NCI-H1048 (cell line): ENCODE measurements at regions not wholly inside any gene's neighbourhood (a gene's known extent, or its start where the extent isn't known, plus 50 kb on each side); places are given as distances from the start of the nearest gene placed in this dataset.

Experiments used
- DNase-seq: peaks from one replicate; lab custom pipeline; 2025; lab: John Stamatoyannopoulos, UW

DNA sequence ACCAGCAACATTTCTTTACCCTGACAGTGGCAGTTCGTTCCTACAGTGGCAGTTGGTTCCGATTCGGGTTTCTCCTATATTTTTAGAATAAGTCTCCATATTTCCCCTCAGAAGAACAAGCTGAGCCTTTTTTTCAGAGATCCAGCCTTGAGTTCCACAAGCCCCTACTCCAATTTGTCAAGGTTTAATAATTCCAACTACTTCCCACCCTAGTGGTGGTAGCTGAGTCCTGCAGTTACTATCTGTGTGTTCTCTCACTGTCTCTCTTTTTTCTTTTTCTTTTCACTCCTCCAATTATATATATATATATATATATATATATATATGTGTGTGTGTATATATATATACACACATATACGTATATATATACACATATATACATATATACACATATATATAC is 1347.3 kb downstream of the PCDH9 start:
- DNase-seq: no peak

DNA sequence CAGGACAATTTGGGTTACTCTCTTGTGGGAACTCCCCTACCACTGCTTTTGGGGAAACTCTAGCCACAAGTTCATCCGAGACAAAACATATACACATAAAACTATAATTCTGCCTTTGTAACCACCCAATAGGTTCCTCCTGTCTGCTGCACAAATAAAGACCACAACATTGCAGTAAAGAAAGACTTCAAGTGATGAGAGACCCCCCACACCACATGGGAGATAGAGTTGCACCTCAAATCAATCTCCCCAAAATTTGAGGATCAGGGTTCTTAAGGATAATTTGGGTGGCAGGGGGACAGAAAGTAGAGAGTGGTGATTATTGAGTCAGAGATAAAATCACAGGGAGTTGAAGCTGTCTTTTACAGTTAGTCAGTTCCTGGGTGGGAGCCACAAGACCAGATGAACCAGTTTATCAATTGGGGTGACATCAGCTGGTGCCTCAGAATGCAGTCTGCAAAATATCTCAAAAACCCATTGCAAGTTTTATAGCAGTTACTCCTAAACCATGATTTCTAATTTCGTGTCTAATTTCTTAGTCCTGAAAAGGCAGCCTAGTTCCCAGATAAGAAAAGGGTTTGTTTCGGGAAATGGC is 1348.5 kb downstream of the PCDH9 start:
- DNase-seq: no peak

DNA sequence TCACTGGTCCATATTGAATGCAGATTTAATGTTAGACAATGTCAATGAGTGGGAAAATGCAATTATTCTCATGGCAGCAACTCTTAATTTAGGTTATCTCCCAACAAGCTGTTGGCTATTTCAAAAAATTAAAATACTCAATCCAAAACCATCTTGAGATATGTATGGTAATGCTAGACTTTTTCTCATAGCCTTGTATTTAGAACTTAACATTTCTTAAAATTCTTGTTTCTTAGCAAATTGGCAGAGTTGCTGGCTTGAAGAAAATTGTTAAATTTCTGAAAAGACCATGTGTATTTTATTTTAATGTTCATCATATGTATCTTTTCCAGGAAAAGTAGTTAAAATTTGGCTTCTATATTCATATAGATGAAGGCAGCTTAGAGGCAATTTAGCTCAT is 1355.1 kb downstream of the PCDH9 start:
- DNase-seq: no peak

DNA sequence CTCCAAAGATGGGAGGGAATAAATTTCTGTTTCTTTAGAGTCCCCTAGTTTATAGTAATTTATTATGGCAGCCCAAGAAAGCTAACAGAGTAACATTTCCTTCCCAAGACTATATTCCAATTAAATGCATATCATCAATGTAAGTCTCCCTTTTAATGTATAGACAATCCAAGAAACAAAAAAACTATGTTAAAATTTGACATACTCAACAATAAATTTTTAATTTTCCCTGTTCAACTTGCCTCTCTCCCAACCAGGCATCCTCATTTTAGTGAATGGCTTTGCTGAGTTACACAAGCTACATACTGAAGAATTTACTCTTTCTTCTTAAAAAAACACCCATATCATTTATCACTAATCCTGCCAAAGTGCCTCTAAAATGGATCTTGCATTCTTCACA is 1357.7 kb downstream of the PCDH9 start:
- DNase-seq: no peak

DNA sequence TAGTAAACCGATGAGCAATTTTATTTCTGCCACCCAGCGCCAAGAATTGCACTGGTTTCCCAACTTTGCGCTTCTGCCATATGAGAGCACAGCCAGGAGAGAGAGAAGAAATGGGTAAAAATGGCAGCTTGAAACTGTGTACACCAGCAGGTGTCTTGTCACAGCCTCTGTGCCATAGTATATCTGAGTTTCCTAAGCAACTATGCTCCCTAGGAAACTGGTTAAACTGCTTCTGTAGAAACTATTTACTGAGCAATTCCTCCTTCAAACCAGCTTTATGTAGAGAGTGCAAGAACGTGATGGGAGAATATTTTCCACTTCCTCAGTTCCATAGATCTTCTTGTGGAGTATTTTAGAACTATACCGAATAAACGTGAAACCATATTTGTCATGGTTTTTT is 1361.3 kb downstream of the PCDH9 start:
- DNase-seq: no peak

DNA sequence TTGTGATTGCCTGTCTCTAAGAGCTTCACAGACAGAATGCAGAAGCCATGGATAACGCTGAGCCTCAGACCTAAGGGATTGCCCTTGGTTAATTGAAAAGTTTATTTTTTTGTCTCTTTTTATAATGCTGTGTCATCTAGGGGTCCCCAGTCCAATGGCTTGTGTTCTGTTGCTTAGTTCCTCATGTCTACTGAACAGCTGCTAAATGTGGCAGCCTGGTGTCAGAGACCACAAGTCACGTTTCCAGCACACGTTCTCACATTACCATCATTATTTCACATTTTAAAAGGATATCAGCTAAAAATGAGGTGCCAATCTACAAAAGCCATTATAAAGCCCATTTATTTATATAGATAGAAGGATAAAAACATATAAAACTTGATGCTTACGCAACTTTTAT is 1362.0 kb downstream of the PCDH9 start:
- DNase-seq: no peak

DNA sequence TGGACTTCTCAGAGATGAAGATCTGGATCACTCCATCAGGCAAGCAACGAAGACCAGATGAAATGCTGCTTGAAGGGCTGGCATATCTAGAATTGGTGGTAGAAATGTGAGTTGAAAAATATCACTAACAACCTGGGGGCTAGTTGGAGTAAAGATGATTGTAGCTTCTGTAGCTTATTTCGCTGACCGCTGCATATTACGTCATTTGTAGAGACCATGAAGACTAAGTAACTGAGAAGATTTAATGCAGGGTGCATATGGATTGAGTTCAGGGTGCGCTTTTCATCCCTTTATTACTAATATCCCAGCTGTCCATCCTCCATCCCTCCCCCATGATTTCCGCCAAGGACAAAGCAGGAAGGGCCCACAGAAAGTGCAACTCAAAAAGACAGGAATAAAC is 1364.0 kb downstream of the PCDH9 start:
- DNase-seq: no peak

DNA sequence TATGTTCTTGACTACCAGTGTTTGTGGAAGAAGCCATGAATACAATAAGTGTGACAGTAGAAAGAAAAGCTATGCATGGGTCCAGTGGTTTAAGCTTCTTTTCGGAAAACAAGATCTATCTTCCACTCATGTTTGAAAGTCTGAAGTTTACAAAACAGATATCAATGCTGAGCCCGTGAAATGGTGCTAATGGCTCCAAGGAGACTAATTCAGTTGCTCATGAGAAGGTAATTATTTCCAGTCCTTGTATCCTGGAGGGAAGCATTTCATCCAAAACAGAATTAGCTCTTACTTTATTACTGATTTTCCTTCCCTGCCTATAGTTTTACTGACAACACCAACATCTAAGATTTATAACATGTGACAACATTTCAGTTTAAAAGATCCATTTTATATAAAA is 1364.9 kb downstream of the PCDH9 start:
- no peak for DNase-seq

DNA sequence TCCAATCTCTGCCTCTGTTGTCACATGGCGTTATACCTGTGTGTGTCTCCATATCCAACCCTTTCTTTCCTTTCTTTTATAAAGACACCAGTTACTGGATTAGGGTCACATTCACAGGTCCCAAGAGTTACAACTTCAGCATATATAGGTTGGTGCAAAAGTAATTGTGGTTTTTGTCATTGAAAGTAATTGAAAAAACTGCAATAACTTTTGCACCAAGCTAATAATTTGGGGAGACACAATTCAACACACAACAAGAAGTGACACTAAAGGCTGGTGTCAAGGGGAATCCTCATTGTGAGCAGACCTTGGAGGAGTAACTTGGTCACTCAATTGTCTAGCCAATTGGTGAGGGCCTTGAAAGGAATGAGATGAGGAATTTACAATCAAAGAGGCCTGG is 1366.1 kb downstream of the PCDH9 start:
- DNase-seq: no peak

DNA sequence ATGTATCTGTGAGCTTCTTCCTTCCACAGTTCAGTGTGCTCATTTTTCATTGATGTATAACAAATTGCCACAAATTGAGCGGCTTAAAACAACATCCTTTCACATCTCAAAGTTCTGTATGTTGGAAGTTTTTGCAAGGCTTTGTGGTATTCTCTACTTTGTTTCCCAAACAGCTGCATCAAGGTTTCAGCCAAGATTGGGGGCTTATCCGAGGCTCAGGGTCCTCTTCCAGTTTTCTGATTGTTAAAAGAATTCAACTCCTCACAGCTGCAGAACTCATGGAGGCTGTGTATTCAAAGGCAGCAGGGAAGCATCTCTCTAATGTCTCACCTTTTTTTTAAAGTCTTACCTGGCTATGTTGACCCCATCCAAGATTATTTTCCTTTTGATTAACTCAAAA is 1369.8 kb downstream of the PCDH9 start:
- no peak for DNase-seq

DNA sequence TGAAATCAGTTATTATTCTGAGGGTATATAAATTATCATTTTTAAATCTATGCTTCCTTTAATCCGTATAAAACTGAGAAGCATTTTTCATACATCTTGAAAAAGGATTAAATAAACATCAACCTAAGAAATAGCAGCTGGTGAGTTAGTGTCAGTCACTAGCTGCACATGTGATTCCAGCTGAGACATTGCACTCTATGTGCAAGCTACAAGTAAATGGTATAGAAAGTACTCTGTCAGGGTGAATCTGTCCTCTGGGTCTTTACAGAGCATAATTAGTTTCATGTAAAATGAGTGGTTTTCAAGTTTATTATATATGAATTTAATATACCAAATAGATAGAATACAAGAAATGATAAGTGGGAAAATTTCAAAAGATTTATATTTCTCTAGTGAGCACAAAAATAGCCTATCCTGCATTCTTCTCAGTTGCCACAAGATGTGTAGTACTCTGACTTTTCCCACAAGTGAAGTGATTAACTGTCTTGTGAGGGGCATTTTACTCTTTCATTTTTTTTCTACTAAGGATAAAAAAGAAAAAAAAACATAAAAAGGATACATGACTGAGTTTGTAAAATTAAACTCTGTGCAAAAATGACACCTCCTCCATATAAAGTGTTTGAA is 1372.1 kb downstream of the PCDH9 start:
- DNase-seq: no peak

DNA sequence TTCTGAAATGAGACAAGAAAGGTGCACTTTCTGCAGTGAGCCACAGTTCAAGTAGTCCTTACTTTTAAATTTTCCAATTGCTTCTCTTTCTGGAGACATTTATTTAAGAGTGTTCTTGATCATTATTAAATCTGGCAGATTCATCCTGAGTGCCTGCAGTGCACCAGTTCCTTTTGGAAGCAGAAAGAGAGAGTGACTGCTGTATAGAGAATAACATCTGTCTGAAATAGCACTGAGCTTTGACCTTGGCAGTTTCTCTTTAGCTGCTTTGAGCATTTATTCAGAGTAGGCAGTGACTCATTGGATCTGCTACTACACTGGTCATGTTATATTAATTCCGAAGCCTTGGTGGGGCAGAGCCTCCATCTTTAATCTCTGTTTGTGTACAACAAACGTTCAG is 1373.7 kb downstream of the PCDH9 start:
- no peak for DNase-seq

DNA sequence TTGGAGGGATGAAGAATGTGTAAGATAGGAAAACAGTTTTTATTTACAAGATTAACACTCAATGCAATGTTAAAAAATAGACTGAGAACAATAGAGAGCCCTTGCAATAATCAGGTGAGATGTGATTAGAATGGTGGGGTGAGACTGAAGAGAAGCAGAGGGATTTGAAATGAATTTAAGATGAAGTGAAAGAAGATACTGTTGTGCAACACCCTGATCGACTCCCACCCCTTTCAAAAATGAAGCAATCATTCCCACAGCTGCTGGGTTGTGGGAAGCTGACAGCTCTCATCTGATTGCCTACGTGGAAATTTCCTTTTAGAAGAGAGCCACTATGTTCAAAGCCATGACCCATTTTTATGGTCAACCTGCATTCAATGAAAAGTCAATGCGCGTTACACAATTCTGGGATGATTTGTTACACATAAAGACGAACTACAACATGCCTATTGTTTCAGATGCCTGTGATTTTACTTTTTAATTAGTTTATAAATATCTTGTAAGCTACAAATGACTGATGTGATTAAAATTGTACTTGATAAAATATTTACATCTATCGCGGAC is 1374.8 kb downstream of the PCDH9 start:
- DNase-seq: no peak

DNA sequence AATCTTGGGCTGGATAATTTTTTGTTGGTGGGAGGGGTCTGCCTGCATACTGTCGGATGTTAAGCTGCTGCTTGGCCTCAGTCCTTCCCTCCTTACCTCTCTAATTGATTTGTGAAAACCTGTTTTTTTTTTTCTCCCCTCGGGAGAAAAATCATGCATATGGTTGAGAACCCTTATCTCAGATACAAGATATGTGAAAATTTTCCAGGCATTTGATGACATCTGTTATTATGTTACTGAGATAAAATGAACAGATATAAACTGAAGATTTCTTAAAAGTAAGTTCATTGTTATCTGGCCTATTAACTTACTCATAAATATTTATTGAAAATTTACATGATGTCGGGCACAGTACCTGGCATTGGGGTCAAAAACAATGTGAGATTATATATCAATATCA is 1375.7 kb downstream of the PCDH9 start:
- DNase-seq: no peak

DNA sequence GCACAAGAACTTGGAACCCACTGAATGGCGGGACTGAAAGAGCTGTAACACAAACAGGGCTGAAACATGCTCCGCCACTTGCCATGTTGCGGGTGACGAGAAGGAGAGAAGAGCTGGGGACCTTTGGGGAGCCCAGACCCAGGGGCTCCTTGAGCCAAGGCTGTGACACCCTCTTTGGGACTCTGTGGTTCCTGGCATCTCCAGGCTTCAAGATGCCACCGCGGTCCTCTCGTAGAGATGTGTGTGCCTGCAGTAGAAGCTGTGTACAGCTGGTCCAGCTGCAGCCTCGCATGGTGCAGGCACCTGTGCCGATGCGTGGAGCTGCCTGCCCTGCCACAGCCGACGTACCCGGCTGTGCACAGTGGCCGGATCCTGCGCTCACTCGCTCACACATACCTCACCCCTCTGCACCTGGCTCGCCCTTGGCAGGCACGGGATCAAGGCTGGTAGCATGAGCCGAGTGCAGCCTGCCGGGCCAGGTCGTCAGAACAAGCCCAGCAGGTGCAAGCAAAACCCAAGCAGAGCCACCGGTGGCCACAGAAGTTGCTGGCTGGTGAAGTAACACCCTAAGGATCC is 1385.8 kb downstream of the PCDH9 start:
- DNase-seq: no peak

DNA sequence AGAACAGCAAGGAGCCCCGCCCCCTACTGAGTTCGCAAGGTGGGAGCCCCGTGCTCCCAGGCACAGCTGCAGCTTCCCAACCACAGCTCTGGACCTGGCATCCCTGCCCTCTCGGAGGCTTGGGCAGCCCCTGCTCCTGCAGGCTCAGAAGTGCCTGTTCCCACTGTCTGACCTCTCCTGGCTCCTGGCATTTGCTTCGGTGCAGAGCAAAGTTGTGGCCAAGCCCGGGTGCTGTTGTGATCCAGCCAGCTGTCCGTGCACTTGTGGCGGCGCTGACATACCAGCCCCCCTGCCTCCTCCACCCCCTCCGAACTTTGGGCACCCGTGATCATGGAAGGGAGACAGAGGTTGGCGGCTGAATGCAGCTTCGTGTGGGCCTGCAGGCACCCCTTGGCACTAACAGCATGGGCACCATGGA is 1386.8 kb downstream of the PCDH9 start:
- no peak for DNase-seq

DNA sequence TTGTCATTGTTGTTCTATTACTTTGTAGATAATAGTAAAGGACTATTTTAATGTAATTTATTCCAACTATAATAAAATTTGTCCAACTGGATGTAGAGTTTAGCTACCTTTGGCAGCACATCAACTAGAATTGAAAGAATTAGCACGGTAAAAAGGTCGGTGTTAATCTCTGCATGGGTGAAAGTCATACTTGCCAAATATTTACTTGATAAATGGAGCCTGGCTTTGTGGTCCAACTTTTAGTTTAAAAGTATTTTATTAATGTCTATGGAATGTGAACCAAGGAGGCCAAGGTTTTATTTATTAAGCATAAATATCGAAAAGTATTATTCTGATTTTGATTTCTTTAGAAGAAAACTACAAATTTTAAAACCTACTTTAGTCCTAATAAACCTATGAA is 1389.0 kb downstream of the PCDH9 start:
- no peak for DNase-seq

DNA sequence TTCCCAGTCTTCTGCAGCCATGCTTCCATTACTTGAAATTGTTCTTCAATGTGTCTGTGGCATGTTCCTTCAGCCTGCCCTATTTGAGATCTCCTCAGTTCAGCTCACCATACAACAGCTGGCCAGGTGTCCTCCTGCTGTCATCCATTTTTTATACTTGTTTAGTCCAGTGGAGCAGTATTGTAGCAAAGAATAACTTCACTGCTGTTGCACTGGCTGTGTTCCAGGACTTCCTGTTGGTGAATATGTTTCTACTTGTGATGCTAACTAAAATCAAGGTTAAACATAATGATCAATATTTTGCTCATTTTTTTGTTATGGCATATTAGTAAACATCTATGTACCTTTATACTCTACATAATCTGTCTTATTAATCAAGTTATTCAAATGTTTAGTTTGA is 1394.1 kb downstream of the PCDH9 start:
- no peak for DNase-seq

DNA sequence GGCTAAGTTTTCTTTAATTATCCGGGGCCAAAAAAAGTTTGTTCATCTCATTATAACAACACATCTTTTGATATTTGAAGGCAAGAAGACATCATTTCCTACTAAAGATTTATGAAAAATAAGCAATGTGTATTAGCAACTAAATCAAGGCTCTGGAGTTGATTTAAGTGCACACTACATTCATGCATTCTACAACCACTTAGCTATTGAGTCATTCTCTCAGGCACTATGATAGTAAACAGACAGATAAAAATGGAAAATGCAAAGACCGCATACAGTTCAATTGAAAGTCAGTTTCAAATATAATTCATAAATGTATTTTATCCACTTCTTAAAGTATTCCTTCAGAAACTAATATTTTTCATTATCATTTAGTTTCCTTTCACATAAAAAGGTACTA is 1395.2 kb downstream of the PCDH9 start:
- DNase-seq: no peak

DNA sequence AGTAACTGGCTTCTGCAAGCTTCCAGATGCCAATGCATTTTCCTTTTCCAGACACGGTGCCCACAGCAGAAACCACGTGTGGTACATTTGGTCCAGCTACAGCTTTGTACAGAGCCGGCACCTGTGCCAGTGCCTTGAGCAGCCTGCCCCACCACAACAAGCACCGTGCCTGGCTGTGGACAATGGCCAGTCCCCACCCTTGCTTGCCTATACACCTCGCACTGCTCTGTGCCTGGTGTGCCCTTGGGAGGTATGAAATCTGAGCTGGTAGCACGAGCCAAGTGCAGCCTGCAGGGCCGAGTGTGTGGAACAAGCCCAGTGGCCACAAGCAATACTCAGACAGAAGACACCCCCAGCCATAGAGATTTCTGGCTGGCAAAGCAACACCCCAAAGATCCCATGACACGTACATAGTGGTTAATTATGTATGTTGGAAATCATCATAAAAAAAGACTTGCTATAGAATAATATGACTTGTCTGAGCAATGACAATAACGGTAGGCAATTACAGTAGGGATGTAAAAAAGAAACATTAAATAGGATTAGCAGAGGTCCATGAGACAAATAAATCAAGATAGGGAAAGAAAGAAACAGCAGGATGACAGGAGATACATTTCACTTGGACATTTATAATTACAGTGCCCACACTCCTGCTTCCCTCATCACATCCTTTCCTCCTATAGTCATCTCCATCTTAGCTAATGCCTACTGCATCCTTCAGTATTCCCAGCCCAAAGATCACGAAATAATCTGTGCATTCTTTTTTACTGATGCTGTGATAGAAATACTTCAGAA is 1399.5 kb downstream of the PCDH9 start:
- no peak for DNase-seq

DNA sequence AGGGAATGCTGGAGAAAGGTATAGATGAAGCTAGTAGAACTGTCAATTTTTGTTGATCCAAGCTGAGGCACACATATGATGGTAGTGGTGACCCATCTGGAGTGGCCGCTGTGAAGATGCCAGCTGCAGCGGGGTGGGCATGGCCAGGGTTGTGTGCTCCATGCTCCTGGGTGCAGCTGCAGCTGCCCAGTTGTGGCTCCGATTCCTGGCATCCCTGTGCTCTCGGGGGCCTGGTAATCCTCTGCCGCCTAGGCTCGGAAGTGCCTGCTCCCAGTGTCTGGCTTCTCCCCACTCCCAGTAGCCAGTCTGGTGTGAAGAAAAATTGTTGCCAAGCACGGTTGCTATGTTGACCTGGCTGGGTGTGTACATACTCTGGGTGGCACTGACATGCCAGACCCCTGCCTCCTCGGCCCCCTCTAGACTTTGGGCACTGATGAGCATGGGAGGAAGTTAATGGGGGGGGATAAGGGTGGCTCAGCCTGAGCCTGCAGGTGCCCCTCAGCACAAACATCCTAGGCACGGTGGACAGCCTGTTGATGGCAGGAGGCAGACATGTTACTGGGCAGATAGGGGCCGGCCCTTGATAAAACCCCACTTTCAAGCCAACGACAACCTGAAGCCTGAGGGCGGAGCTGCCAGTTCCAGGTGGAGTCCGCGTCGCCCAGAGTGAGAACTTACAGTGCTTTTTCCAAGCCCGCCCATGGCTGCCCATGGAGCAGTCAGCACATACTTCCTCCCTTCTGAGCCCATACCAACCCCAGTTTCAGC is 1400.7 kb downstream of the PCDH9 start:
- DNase-seq: no peak

DNA sequence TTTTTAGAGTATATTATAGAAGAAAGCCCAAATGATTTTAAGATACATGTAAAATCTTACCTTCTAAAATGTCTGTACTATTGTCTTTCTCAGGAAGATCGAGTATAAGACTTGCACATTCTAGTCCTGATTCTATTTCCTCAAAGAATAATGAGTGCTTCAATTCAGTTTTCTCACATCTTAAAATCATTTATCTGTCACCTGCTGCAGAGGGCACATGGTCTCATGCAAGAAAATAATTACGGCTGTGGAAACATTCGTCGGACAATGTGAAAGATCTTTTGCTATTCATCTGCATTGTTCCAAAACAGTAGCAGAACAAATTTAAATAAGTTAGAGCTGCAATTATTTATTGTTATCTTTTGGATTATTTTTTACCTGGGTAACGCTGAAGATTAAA is 1403.5 kb downstream of the PCDH9 start:
- no peak for DNase-seq
